H1 (cell line): ENCODE measurements at regions not wholly inside any gene's neighbourhood (a gene's known extent, or its start where the extent isn't known, plus 50 kb on each side); places are given as distances from the start of the nearest gene placed in this dataset.

Experiments
- ASH2L ChIP-seq: fragments of 200-600, 300-600 bp; sonication (generic); IDR thresholded peaks from one replicate; pipeline ENCODE4 v1.7.1; 2017; ENCODE audit warnings: low read length
- CHD2 ChIP-seq: IDR thresholded peaks from 2 replicates; pipeline ENCODE4 v1.6.1; 2012; ENCODE audit warnings: low read length, improper control_type of control experiment
- GTF2F1 ChIP-seq: IDR thresholded peaks from 2 replicates; pipeline ENCODE4 v1.6.1; 2012; ENCODE audit warnings: low read depth, low read length, improper control_type of control experiment, borderline replicate concordance
- MAX ChIP-seq: IDR thresholded peaks from 2 replicates; pipeline ENCODE4 v1.6.1; 2012; ENCODE audit warnings: inconsistent platforms
- NANOG ChIP-seq: IDR thresholded peaks from 2 replicates; pipeline ENCODE4 v1.6.1; 2011; ENCODE audit warnings: low read length, low read depth, mild to moderate bottlenecking, inconsistent platforms; ENCODE audit not compliant: insufficient read depth, poor library complexity, severe bottlenecking
- TAF7 ChIP-seq: optimal IDR thresholded peaks from 2 replicates; pipeline ENCODE3; 2011; ENCODE audit warnings: low read depth, mild to moderate bottlenecking, inconsistent platforms, low read length, moderate library complexity, borderline replicate concordance
- TF ChIP-seq, protein P1 (sequence below), 3 experiments: IDR thresholded peaks; 1 replicate in 2 of 3; 2 replicates in 1 of 3; pipeline versions ENCODE4 v1.5.1 to v1.6.1; 2011; ENCODE audit warnings: low read length in 3 of 3, mild to moderate bottlenecking in 3 of 3, inconsistent platforms in 2 of 3, low read depth in 1 of 3, moderate library complexity in 1 of 3; ENCODE audit not compliant: insufficient read depth in 1 of 3; ENCODE audit errors: control extremely low read depth in 1 of 3

DNA sequence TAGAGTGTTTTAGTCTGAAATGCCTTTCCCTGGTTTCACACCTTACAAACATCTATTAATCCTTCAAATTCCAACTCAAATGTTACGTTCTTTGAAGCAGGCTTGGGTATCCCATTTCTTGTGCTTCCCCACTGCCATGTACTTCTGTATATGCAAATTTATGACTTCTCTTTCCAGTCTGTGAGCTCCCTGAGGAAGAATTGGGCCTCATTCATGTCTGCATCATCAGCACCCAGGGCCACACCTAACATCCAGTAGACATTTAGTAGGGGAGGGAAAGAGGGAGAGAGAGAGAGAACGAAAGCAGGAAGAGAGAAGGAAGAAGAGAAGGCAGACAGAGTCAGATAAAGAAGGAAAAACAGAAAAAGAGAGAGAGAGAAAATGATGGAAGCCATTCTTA is 53.3 kb upstream of the KY start (continued):
- TF ChIP-seq, protein P1, sequence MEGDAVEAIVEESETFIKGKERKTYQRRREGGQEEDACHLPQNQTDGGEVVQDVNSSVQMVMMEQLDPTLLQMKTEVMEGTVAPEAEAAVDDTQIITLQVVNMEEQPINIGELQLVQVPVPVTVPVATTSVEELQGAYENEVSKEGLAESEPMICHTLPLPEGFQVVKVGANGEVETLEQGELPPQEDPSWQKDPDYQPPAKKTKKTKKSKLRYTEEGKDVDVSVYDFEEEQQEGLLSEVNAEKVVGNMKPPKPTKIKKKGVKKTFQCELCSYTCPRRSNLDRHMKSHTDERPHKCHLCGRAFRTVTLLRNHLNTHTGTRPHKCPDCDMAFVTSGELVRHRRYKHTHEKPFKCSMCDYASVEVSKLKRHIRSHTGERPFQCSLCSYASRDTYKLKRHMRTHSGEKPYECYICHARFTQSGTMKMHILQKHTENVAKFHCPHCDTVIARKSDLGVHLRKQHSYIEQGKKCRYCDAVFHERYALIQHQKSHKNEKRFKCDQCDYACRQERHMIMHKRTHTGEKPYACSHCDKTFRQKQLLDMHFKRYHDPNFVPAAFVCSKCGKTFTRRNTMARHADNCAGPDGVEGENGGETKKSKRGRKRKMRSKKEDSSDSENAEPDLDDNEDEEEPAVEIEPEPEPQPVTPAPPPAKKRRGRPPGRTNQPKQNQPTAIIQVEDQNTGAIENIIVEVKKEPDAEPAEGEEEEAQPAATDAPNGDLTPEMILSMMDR (IDR thresholded peaks at IDR 0.05; ENCODE audit: control extremely low read depth in 1 of 3, insufficient read depth in 1 of 3, low read depth in 1 of 3, low read length in 3 of 3) = no peak
- TF ChIP-seq CHD2 (no peak), TAF7 (no peak), GTF2F1 (no peak), MAX (no peak), ASH2L (no peak), NANOG (no peak)
